ENCODE measurements at regions not wholly inside any gene's neighbourhood (a gene's known extent, or its start where the extent isn't known, plus 50 kb on each side); places are given as distances from the start of the nearest gene placed in this dataset.
"Not testable (repeated sequence)": the region's sequence is repeated elsewhere in the genome, so short reads cannot be mapped to it uniquely, and the experiment has no call there.

DNA sequence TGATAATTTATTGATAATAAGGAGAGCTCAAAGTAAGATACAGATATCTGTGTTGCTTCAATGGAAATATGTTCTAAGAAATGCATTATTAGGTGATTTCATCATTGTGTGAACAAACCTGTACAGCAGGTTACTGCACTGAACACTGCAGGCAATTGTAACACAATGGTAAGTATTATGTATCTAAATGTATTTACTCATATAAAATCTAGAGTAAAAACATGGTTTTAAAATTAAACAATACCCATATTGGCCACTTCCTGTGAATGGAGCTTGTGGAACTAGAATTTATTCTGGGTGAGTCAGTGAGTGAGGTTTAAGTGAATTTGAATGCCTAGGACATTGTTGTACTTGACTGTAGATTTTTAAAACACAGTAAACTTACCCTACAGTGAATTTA is 722.9 kb upstream of the RAG2 start:
- Histone ChIP-seq H3K79me2 (no peaks in the 10 kb centered on the region), H3K4me3 (ENCODE audit: low read depth, low read length) (no peak overlapping the region), H3K4me2 (ENCODE audit: low read length) (no peak overlapping the region), H2AFZ (no peak overlapping the region), H3K36me3 (ENCODE audit: control insufficient read depth, insufficient read depth, low read length) (no peaks in the 10 kb centered on the region), H3K27ac (no peak overlapping the region), H3K9me3 (ENCODE audit: control insufficient read depth, low read length) (no peaks in the 10 kb centered on the region), H3K27me3 (ENCODE audit: control insufficient read depth, insufficient read depth, low read length) (no peaks in the 10 kb centered on the region), H3K4me1 (no peaks in the 10 kb centered on the region), H3K9ac (no peak overlapping the region)
- no peak for TF ChIP-seq CTCF (IDR thresholded peaks at IDR 0.05)

- TF ChIP-seq CTCF (IDR thresholded peaks at IDR 0.05) = no peak
- Histone ChIP-seq H3K27me3 (ENCODE audit: control insufficient read depth, insufficient read depth, low read length) (no peaks in the 10 kb centered on the region), H2AFZ (no peak overlapping the region), H3K36me3 (ENCODE audit: control insufficient read depth, insufficient read depth, low read length) (no peaks in the 10 kb centered on the region), H3K4me1 (no peaks in the 10 kb centered on the region), H3K9ac (no peak overlapping the region), H3K4me3 (ENCODE audit: low read depth, low read length) (no peak overlapping the region), H3K4me2 (ENCODE audit: low read length) (no peak overlapping the region), H3K79me2 (no peaks in the 10 kb centered on the region), H3K27ac (no peak overlapping the region), H3K9me3 (ENCODE audit: control insufficient read depth, low read length) (no peaks in the 10 kb centered on the region)
Observed at GRCh38 chr11:37317803-37318202, 719.8 kb upstream of the RAG2 start.

GRCh38 chr11:37313266-37313665 is 715.2 kb upstream of the RAG2 start:
- no peaks in the 10 kb centered on the region for H3K4me1 ChIP-seq
- TF ChIP-seq CTCF (IDR thresholded peaks at IDR 0.05) = no peak

DNA sequence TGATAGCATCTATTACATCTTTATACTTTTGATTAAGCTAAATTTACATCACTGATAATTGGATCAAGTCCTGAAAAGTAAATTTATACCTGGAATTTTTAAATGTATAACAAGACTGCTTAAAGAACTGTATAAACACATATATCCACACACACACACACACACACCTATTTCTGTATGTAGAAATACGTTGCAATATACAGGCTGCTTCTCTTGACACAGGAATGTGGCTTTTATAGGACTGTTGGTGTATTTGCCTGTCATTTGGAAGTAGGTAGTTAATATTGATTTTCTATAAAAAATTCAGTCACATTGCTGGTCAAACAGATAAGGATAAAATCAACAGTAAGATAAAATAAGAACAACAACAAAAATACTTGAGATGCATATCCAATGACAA is 708.5 kb upstream of the RAG2 start:
- Histone ChIP-seq H3K27ac (no peak overlapping the region), H3K9ac (no peak overlapping the region), H3K4me1 (no peaks in the 10 kb centered on the region), H3K4me3 (ENCODE audit: low read depth, low read length) (no peak overlapping the region), H3K27me3 (ENCODE audit: control insufficient read depth, insufficient read depth, low read length) (no peaks in the 10 kb centered on the region), H3K9me3 (ENCODE audit: control insufficient read depth, low read length) (no peaks in the 10 kb centered on the region), H3K36me3 (ENCODE audit: control insufficient read depth, insufficient read depth, low read length) (no peaks in the 10 kb centered on the region), H2AFZ (no peak overlapping the region), H3K79me2 (no peaks in the 10 kb centered on the region), H3K4me2 (ENCODE audit: low read length) (no peak overlapping the region)
- TF ChIP-seq CTCF (IDR thresholded peaks at IDR 0.05) = no peak

More at GRCh38 chr11:37313266-37313665, 715.2 kb upstream of the RAG2 start:
- no peaks in the 10 kb centered on the region for H3K79me2 ChIP-seq
- H3K27ac ChIP-seq = no peak overlapping the region
- no peaks in the 10 kb centered on the region for H3K27me3 ChIP-seq (ENCODE audit: control insufficient read depth, insufficient read depth, low read length)
- H3K9me3 ChIP-seq (ENCODE audit: control insufficient read depth, low read length) = no peaks in the 10 kb centered on the region
- H3K9ac ChIP-seq = no peak overlapping the region
- H2AFZ ChIP-seq = no peak overlapping the region
- H3K4me2 ChIP-seq (ENCODE audit: low read length) = no peak overlapping the region
- no peak overlapping the region for H3K4me3 ChIP-seq (ENCODE audit: low read depth, low read length)
- no peaks in the 10 kb centered on the region for H3K36me3 ChIP-seq (ENCODE audit: control insufficient read depth, insufficient read depth, low read length)

DNA sequence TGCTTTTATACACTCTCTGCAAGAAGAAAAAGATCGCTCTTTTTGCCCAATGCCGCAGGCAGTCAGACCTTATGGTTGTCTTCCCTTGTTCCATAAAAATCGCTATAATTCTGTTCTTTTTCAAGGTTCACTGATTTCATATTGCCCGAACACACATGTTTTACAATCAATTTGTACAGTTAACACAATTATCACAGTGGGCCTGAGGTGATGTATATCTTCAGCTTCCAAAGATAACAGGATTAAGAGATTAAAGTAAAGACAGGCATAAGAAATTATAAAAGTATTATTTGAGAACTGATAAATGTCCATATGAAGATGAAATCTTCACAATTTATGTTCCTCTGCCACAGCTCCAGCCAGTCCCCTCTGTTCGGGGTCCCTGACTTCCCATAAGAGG is 703.4 kb upstream of the RAG2 start:
- not testable (repeated sequence) for H3K79me2 ChIP-seq; H3K9me3 ChIP-seq (ENCODE audit: control insufficient read depth, low read length); H3K4me2 ChIP-seq (ENCODE audit: low read length); H2AFZ ChIP-seq; H3K27me3 ChIP-seq (ENCODE audit: control insufficient read depth, insufficient read depth, low read length); H3K4me1 ChIP-seq; H3K27ac ChIP-seq; H3K36me3 ChIP-seq (ENCODE audit: control insufficient read depth, insufficient read depth, low read length); H3K4me3 ChIP-seq (ENCODE audit: low read depth, low read length); H3K9ac ChIP-seq
